ENCODE measurements at regions not wholly inside any gene's neighbourhood (a gene's known extent, or its start where the extent isn't known, plus 50 kb on each side); places are given as distances from the start of the nearest gene placed in this dataset.

- TF ChIP-seq CTCF (IDR thresholded peaks at IDR 0.05; ENCODE audit: low read depth, low read length, poor library complexity, severe bottlenecking) (no peak), EZH2phosphoT487 (IDR thresholded peaks at IDR 0.05; ENCODE audit: borderline replicate concordance, low read length) (no peak)
Observed at GRCh38 chr22:49355211-49355920, 472.3 kb downstream of the BRD1 start.
